Endodermal cell (in vitro differentiated cells): ENCODE measurements at regions not wholly inside any gene's neighbourhood (a gene's known extent, or its start where the extent isn't known, plus 50 kb on each side); places are given as distances from the start of the nearest gene placed in this dataset.
"Not testable (repeated sequence)": the region's sequence is repeated elsewhere in the genome, so short reads cannot be mapped to it uniquely, and the experiment has no call there.

Experiments
- DNase-seq: peaks from one replicate; pipeline ENCODE4 v3.0.0-alpha.2; 2017
- H3K27ac ChIP-seq: 2 replicates; pipeline ENCODE4 v1.5.1; 2013; ENCODE audit warnings: mild to moderate bottlenecking, low read depth, low read length, moderate library complexity
- H3K27me3 ChIP-seq: 2 replicates; pipeline ENCODE4 v1.6.1; 2013; ENCODE audit warnings: mild to moderate bottlenecking, low read length, moderate library complexity; ENCODE audit not compliant: insufficient read depth, control insufficient read depth, poor library complexity, severe bottlenecking
- H3K36me3 ChIP-seq: 2 replicates; pipeline ENCODE4 v1.7.0; 2013; ENCODE audit warnings: mild to moderate bottlenecking, low read length, moderate library complexity; ENCODE audit not compliant: control insufficient read depth, insufficient read depth
- H3K4me1 ChIP-seq: one replicate; pipeline ENCODE4 v1.7.0; 2013; ENCODE audit warnings: low read length; ENCODE audit not compliant: control insufficient read depth, insufficient read depth
- H3K4me3 ChIP-seq: 2 replicates; pipeline ENCODE4 v1.5.1; 2013; ENCODE audit warnings: mild to moderate bottlenecking, low read length, moderate library complexity
- H3K9ac ChIP-seq: 2 replicates; pipeline ENCODE4 v1.6.1; 2013; ENCODE audit warnings: mild to moderate bottlenecking, low read length, moderate library complexity; ENCODE audit not compliant: poor library complexity, severe bottlenecking; ENCODE audit errors: extremely low read depth
- H3K9me3 ChIP-seq: 2 replicates; pipeline ENCODE4 v1.6.1; 2013; ENCODE audit warnings: mild to moderate bottlenecking, low read length, moderate library complexity; ENCODE audit not compliant: control insufficient read depth
- H3K27ac Mint-ChIP-seq: 2 replicates; pipeline ENCODE4 v1.8.0; 2020; ENCODE audit warnings: mixed read lengths
- H3K27me3 Mint-ChIP-seq: 2 replicates; pipeline ENCODE4 v1.8.0; 2021; ENCODE audit warnings: mild to moderate bottlenecking, mixed read lengths; ENCODE audit not compliant: insufficient read depth
- H3K36me3 Mint-ChIP-seq: 2 replicates; pipeline ENCODE4 v1.8.0; 2020; ENCODE audit warnings: low read depth, mixed read lengths
- H3K4me1 Mint-ChIP-seq: 2 replicates; pipeline ENCODE4 v1.8.0; 2020; ENCODE audit warnings: mixed read lengths
- H3K4me3 Mint-ChIP-seq: 2 replicates; pipeline ENCODE4 v1.8.0; 2020; ENCODE audit warnings: mild to moderate bottlenecking, moderate library complexity, mixed read lengths
- H3K9me3 Mint-ChIP-seq: 2 replicates; pipeline ENCODE4 v1.8.0; 2020; ENCODE audit warnings: mild to moderate bottlenecking, mixed read lengths
- WGBS, 2 experiments: methylation state at CpG; one replicate each; pipeline versions ENCODE4 v1.1.5 to v1.1.7; 2013; ENCODE audit warnings: missing lambda C conversion rate in 2 of 2, mixed read lengths in 1 of 2; ENCODE audit not compliant: insufficient coverage in 1 of 2, insufficient read length in 1 of 2; 5-methylcytosine and 5-hydroxymethylcytosine counted together
- TF ChIP-seq, protein P1 (sequence below): fragments of 200-600 bp; sonication (generic); conservative IDR thresholded peaks from 2 replicates; pipeline ENCODE4 v1.5.0; 2021; ENCODE audit warnings: antibody characterized with exemption, mild to moderate bottlenecking

DNA sequence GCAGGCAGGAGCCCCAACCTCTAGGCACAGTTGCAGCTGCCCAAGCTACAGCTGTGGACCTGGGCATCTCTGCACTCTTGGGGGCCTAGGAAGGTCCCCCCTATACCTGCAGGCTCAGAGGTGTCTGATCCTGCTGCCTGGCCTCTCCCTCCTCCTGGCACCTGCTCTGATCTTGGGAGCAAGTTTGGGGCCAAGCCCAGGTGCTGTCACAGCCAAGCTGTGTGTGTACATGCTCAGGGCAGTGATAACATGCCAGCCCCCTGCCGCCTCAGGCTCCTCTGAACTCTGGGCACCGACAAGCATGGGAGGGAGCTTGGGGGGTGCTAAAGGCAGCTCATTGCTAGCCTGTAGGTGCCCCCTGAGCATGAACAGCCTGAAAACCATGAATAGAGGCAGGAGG is 829.6 kb upstream of the VRK2 start:
- H3K36me3 ChIP-seq, result no peaks in the 10 kb centered on the region
- H3K4me3 ChIP-seq, result no peak overlapping the region
- 89% methylated on average over 2 of the region's 2 CpGs; no CpG with 5 or more reads in 1 of the 2 experiments for WGBS, 2 experiments
- Mint-ChIP-seq H3K9me3 (peaks cover 28% of the 10 kb centered on the region), H3K4me3 (no peak overlapping the region), H3K4me1 (no peaks in the 10 kb centered on the region), H3K36me3 (no peaks in the 10 kb centered on the region), H3K27me3 (no peaks in the 10 kb centered on the region), H3K27ac (no peak overlapping the region)
- H3K27me3 ChIP-seq, result no peaks in the 10 kb centered on the region
- no peak for DNase-seq
- no peak overlapping the region for H3K27ac ChIP-seq
- TF ChIP-seq, protein P1, sequence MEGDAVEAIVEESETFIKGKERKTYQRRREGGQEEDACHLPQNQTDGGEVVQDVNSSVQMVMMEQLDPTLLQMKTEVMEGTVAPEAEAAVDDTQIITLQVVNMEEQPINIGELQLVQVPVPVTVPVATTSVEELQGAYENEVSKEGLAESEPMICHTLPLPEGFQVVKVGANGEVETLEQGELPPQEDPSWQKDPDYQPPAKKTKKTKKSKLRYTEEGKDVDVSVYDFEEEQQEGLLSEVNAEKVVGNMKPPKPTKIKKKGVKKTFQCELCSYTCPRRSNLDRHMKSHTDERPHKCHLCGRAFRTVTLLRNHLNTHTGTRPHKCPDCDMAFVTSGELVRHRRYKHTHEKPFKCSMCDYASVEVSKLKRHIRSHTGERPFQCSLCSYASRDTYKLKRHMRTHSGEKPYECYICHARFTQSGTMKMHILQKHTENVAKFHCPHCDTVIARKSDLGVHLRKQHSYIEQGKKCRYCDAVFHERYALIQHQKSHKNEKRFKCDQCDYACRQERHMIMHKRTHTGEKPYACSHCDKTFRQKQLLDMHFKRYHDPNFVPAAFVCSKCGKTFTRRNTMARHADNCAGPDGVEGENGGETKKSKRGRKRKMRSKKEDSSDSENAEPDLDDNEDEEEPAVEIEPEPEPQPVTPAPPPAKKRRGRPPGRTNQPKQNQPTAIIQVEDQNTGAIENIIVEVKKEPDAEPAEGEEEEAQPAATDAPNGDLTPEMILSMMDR, result no peak
- no peaks in the 10 kb centered on the region for H3K4me1 ChIP-seq
- H3K9ac ChIP-seq, result no peak overlapping the region
- H3K9me3 ChIP-seq, result peaks cover 35% of the 10 kb centered on the region

DNA sequence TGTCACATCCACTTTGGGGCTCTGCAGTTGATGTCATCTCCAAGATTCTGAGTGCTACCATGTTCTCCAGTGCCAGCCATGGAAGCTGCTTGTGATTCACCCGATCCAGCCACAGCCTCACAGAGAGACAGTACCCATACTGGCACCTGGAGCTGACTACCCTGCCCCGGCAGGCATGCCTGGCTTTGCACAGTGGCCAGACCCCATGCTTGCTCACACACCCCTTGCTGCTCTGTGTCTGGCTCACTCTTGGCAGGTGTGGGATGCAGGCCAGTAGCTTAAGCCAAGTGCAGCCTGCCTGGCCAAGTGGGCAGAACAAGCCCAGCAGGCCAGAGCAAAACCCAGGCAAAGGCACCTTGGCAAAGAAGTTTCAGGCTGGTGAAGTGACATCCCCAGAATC is 828.4 kb upstream of the VRK2 start:
- no peak for DNase-seq
- TF ChIP-seq, protein P1, result no peak
- no peak overlapping the region for H3K9ac ChIP-seq
- Mint-ChIP-seq H3K27me3 (no peaks in the 10 kb centered on the region), H3K36me3 (no peaks in the 10 kb centered on the region), H3K4me1 (no peaks in the 10 kb centered on the region), H3K9me3 (peaks cover 28% of the 10 kb centered on the region), H3K4me3 (no peak overlapping the region), H3K27ac (no peak overlapping the region)
- H3K9me3 ChIP-seq, result peaks cover 35% of the 10 kb centered on the region
- no peak overlapping the region for H3K27ac ChIP-seq
- H3K4me3 ChIP-seq, result no peak overlapping the region
- 81% methylated on average over 2 of the region's 2 CpGs; no CpG with 5 or more reads in 1 of the 2 experiments for WGBS, 2 experiments
- H3K27me3 ChIP-seq, result no peaks in the 10 kb centered on the region
- H3K4me1 ChIP-seq, result no peaks in the 10 kb centered on the region
- no peaks in the 10 kb centered on the region for H3K36me3 ChIP-seq

DNA sequence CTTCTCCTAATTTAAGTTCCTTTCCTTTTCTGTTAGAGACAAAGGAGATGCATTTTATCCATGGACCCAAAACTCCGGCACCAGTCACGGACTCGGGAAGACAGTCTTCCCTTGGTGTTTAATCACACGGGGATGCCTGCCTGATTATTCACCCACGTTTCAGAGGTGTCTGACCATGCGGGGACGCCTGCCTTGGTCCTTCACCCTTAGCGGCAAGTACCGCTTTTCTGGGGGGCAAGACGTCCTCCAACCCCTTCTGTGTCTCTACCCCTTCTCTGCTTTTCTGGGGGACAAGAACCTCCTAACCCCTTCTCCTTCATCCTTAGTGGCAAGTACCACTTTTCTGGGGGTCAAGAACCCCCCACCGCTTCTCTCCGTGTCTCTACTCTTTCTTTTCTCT is 816.9 kb upstream of the VRK2 start:
- whole genome bisulfite sequencing, 2 experiments, result 92 to 100% methylated on average over 1 to 12 of the region's 12 CpGs
- not testable (repeated sequence) for H3K27ac Mint-ChIP-seq, H3K27me3 ChIP-seq, H3K4me1 Mint-ChIP-seq, H3K36me3 Mint-ChIP-seq, H3K4me3 Mint-ChIP-seq, H3K9ac ChIP-seq, H3K27ac ChIP-seq, DNase-seq, H3K4me3 ChIP-seq, H3K27me3 Mint-ChIP-seq, H3K9me3 ChIP-seq, H3K4me1 ChIP-seq, H3K36me3 ChIP-seq
- H3K9me3 Mint-ChIP-seq, result peaks cover 15% of the 10 kb centered on the region

DNA sequence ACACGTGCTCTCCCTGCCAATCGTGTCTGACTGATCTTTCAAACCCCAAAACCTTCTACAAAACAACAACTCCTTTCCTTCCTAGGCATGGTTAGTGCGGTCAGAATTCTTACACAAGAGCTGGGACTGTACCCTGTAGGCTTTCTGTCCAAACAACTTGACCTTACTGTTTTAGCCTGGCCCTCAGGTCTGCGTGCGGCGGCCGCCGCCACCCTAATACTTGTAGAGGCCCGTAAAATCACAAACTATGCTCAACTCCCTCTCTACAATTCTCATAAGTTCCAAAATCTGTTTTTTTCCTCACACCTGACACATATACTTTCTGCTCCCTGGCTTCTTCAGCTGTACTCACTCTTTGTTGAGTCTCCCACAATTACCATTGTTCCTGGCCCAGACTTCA is 814.3 kb upstream of the VRK2 start:
- not testable (repeated sequence) for H3K4me1 Mint-ChIP-seq, H3K36me3 Mint-ChIP-seq, H3K9me3 ChIP-seq, H3K27me3 ChIP-seq, H3K9ac ChIP-seq, H3K27ac Mint-ChIP-seq, H3K27ac ChIP-seq, H3K4me3 ChIP-seq, DNase-seq, H3K36me3 ChIP-seq, H3K4me1 ChIP-seq, H3K4me3 Mint-ChIP-seq, H3K27me3 Mint-ChIP-seq
- peaks cover 15% of the 10 kb centered on the region for H3K9me3 Mint-ChIP-seq
- WGBS, 2 experiments, result 93 to 97% methylated on average over 7 to 9 of the region's 9 CpGs

DNA sequence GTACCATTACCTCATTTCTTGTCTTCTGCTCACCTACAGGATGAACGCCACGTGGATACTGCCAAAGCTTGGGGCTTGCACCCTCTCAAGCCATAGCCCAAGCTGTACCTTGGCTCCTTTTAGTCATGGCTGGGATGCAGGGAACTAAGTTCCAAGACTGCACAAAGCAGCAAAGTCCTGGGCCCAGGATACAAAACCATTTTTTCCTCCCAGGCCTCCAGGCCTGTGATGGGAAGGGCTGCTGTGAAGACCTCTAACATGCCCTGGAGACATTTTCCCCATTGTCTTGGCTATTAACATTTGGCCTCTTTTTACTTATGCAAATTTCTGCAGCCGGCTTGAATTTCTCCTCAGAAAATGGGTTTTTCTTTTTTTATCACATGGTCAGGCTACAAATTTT is 795.1 kb upstream of the VRK2 start:
- H3K27ac ChIP-seq, DNase-seq, H3K4me1 Mint-ChIP-seq, H3K4me3 Mint-ChIP-seq, H3K36me3 ChIP-seq, H3K36me3 Mint-ChIP-seq, H3K4me1 ChIP-seq, H3K27ac Mint-ChIP-seq, H3K27me3 ChIP-seq, H3K4me3 ChIP-seq, H3K27me3 Mint-ChIP-seq, H3K9ac ChIP-seq: not testable (repeated sequence)
- peaks cover 60% of the 10 kb centered on the region for H3K9me3 Mint-ChIP-seq
- peaks cover 40% of the 10 kb centered on the region for H3K9me3 ChIP-seq
- 81 to 100% methylated on average over 3 of the region's 3 CpGs for WGBS, 2 experiments

DNA sequence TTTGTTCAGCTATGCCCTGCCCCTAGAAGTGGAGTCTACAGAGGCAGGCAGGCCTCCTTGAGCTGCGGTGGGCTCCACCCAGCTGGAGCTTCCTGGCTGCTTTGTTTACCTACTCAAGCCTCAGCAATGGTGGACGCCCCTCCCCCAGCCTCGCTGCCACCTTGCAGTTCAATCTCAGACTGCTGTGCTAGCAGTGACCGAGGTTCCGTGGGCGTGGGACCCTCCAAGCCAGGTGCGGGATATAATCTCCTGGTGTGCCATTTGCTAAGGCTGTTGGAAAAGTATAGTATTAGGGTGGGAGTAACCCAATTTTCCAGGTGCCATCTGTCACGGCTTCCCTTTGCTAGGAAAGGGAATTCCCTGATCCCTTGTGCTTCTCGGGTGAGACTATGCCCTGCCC is 770.2 kb upstream of the VRK2 start:
- H3K9me3 ChIP-seq, H3K4me1 ChIP-seq, H3K27me3 Mint-ChIP-seq, H3K36me3 ChIP-seq, H3K27ac ChIP-seq, H3K27me3 ChIP-seq, H3K27ac Mint-ChIP-seq, H3K36me3 Mint-ChIP-seq, H3K4me3 Mint-ChIP-seq, H3K9ac ChIP-seq, DNase-seq, H3K4me3 ChIP-seq, H3K4me1 Mint-ChIP-seq: not testable (repeated sequence)
- peaks cover 66% of the 10 kb centered on the region for H3K9me3 Mint-ChIP-seq
- 90 to 100% methylated on average over 2 to 9 of the region's 9 CpGs for WGBS, 2 experiments
